HPDE6-E6E7 (cell line): ENCODE measurements at regions not wholly inside any gene's neighbourhood (a gene's known extent, or its start where the extent isn't known, plus 50 kb on each side); places are given as distances from the start of the nearest gene placed in this dataset.
A peak's percentile ranks its signal among the peaks of the same experiment; 100 is the strongest.

Experiments used
- DNase-seq: peaks from one replicate; pipeline ENCODE4 v3.0.0; 2011; ENCODE audit warnings: missing footprints; ENCODE audit errors: extremely low spot score

DNA sequence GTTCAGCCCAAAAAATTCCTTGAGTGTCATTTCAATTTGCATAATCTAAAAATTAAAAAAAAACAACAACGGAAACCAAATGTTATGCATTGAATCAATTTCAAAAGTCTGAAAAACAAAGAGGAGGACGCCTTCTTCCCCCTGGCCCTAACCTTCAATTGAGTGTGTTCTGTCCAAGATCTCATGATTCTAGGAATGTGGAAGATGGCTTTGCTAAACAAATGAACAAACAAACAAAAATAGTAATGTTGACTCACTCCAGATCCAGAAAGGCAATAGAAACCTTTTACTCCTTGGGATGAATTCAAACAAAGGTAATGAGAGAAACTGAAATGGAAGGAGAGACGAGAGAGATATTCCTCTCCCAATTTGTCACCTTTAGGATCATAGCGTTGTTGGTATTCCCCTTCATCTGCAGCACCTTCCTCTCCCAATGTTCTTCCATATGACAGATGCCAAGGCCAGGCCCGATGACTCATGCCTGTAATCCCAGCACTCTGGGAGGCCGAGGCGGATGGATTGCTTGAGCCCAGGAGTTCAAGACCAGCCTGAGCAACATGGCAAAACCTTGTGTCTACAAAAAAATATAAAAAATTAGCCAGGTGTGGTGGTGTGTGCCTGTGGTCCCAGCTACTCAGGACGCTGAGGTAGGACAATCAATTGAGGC lies 109.2 kb upstream of the ADGRF1 start:
- DNase-seq = no peak

- no peak for DNase-seq
Measured at GRCh38 chr6:47149554-47149953, 107.4 kb upstream of the ADGRF1 start.

DNA sequence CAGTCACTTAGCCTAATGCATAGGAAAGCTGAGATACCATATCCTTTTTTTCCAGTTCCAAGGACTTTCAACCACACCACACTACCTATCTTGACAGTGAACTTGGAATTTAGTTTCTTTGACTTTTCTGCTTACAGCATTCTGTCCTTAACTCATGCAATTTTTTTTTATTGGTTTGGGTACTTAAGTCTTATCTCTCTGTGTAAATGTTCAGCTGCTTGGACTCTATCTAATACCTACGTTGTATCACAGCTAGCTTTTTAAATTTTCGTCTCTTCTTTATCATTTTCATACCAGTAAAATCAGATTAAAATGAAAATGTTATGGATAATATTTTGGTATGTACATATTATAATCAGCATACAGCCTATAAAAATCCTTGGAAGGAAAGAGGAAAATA lies 106.9 kb upstream of the ADGRF1 start:
- DNase-seq = no peak

DNA sequence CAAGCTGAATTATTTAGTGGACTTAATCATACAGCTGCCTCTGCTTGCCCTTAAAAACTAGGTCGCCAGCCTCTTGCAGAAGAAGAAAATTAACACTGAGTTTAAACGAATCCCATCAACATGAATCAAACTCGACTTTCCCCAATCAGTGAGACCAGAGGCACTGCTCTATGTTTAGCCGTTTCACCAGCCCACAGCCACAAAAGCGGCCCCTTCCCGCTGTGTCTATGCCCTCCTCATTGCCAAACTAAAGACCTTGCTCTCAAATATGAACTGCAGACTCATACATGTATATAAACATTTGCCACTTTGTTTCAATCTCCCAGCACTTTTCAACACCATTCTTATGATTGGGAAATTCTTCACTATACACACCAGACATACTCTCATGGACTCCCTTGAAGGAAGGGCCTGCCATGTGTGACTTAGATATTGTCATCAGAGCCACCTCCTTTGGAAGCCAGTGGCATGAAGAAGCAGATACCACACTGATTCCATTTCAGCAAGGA lies 105.8 kb upstream of the ADGRF1 start:
- no peak for DNase-seq

DNA sequence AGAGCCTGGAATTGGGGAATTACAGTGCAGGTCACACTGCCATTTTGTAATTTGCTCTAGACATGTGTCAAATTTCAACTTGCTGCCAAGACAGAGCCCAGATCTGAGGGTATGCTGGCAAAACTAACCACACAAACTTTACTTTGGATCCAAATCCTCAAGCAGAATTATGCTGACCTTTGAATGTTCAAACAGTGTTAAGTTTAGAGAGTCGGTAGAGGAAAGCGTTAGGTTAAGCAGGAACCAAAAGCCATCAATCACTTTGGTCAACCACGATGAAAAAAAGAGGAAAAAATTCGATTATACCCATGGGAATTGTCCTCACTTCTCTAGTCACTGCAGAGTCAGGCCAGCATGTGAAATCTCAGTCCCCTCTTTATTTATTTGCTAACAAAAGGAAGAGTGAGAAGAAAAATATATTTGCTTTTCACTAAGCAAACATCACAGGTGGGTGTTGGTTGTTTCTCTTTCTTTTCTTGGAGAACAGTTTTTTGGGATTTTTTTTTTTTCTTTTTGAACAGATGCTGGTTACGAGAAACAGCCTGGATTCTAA lies 105.1 kb upstream of the ADGRF1 start:
- DNase-seq = no peak

- DNase-seq = no peak
Measured at GRCh38 chr6:47146431-47147174, 104.5 kb upstream of the ADGRF1 start.

- no peak for DNase-seq
Measured at GRCh38 chr6:47145212-47145611, 103.1 kb upstream of the ADGRF1 start.

DNA sequence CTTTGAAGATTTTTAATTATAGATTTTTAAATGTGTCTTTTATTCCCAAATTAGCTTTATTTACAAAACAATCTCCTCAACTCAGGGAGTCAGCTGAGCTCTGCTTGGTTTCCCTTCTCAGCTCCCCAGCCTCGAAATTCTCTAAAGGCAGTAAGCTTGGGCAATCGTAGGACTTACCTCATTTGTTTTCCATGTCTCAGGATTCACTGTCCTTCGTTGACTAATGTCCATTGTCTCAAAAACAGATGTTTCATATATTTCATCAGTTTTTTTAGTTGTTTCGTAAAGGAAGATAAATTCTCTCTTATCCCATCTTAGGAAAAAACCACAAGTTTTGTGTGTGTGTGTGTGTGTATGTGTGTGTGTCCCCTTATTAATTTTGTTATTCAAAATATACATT lies 102.2 kb upstream of the ADGRF1 start:
- DNase-seq = no peak

- DNase-seq = no peak
Measured at GRCh38 chr6:47141963-47142362, 99.8 kb upstream of the ADGRF1 start.

GRCh38 chr6:47141171-47141570 lies 99.0 kb upstream of the ADGRF1 start:
- DNase-seq = no peak

DNA sequence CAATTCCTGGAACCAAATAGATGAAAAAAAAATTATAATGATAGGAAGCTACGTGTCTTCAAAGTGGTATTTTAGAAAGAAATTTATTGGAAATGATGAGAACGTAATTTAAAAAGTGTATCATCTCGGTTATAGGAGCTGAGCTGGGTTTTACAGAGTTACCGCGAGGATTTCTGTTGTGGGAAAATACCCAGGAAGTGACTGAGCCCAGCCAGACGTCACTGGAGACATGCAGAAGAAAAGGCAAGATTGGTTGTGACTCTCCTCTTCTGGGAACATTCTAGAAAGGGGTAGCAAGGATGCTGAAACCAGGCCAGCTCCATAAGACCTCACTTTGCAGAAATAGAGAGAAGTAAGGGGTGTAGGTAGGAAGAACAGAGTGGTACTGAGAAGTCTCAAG lies 95.9 kb upstream of the ADGRF1 start:
- DNase-seq = no peak

DNA sequence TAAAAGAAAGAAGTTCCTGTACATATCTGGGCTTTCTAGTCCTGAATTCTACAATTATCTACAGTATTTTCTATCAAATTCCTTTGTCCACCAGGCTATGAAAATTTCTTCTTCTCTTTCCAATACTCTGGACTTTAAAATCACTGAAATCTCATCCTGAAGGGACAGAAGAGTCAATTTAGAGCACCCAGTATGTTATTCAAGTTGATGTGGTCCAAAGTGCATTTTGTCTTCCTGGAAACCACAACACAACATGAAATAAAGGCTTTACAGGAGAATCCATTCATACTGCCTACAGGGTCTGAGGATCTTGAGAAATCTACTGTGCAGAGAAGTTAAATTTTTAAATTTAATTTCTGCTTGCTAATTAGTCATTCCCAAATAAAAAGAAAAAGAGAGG lies 94.9 kb upstream of the ADGRF1 start:
- DNase-seq = no peak

DNA sequence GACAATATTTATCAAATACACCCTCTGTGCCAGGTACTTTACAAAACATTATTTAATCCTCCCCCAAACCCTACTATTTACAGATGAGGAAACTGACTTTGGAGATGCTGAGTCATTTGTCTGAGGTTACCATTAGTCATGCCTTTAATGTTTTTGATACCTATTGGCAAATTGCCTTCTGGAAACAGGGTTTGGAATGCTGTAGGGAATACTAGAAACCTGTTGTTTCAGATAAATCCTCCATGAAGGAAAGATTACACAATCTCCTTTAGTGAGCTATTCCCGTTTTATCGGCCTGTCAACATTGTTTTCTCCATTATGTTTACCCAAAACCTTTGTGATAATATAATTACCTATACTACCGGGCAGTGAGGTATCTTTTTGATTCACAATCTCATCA lies 93.6 kb upstream of the ADGRF1 start:
- DNase-seq = peak; percentile 41

- DNase-seq = peak; percentile 79
Measured at GRCh38 chr6:47134476-47135189, 92.5 kb upstream of the ADGRF1 start.

DNA sequence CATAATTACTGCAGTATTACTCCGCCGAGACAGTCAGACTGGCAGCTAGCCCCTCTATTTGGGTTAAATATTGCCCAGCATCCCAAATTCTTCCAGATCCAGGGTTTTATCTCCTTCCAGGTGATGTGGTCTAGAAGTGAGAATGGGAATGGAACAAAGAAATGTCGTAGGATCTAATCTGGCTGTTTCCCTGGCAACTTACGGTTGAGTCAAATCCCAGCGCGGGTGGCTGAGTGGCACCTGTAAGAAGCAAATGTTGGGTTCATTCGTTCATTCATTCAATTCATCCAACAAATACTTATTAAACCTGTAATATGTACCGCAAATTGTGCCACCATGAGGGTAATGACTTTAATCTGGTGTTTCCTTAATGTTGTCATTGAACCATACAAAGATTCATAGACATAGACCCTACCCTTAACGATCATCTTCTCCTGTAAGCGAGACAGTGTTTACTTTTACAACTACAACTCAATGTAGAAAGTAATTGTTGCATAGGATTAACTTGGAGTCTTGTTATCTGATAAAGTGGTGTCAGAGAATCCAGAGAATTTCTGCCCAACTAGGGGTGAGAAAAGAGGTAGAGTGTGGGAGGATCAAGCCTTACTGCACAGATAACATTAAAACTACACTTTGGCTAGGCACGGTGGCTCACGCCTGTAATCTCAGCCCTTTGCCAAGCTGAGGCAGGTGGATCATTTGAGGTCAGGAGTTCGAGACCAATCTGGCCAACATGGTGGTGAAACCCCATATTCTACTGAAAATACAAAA lies 91.3 kb upstream of the ADGRF1 start:
- DNase-seq = no peak

DNA sequence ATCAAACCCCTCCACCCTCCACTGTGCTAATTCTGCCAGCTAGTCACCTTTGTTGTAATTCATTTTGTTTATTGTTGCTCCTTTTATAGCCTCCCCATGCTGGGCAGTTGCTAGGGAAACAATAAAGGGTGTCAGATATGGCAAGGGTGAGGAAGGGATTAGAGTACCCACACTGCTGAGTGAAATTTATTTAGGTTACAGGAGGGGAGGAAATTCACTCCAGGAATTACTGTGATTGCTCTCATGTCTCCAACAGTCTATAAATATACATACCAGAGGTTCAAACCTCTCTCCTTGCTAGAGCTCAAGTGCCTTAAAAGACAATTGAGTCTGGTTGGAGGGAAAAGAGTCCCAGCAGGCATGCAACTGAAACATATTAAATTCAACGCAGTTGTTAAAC lies 90.6 kb upstream of the ADGRF1 start:
- no peak for DNase-seq

GRCh38 chr6:47131773-47132172 lies 89.6 kb upstream of the ADGRF1 start:
- no peak for DNase-seq

DNA sequence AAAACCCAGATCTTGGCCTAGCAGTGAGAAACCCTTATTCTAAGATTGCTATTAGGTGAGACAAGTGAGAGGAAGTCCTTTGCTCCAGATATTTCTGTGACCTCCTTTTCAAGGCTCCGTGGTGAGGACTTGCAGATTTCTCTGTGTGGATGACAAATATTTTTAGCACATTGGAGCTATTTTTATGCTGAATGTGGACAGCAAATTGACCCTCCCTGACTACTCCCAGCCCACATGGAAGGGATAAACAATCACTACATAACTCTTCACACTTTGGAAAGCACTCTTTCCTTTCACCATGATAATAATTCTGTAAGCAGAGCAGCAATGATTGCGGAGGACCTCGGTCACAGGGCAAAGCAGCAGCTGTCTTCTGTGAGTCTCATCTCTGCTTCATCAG lies 88.0 kb upstream of the ADGRF1 start:
- DNase-seq = no peak

- no peak for DNase-seq
Measured at GRCh38 chr6:47129129-47129528, 87.0 kb upstream of the ADGRF1 start.

DNA sequence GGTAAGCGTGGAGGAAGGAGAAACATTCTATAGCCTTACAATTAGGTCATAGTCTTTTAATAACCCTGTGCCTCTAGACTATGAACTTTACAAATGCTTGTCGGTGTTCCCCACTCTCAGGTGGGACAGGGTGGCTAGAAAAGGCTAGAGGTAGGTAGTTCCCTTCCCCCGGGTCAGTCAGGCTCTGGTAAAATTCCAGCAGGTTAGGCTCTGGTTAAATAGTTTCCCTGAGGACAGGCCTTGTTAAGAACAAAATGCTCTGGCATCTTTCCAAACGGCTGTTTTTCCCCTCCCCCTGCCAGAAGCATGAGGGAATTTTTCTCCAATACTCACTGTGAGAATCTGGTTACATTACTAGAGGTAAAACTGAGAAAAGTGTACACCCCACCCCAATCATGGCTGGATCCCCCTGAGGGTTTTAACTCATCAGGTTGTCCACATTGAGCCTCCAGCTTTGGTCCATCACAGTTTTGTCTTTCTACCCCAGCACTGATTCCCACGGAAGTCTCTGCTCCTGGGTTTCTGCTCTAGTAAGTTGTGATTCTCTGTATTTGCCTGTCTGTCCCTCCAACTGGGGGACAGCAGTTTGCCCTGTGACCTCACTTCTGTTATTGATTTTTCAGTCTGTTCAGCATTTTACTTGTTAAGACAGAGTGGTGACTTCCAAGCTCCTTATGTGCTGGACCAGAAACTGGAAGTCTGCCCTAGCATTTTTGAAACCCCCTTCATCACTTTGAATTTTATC lies 84.7 kb upstream of the ADGRF1 start:
- no peak for DNase-seq

- DNase-seq = no peak
Measured at GRCh38 chr6:47118611-47119010, 76.5 kb upstream of the ADGRF1 start.
